PFSK-1 (cell line): ENCODE measurements at regions not wholly inside any gene's neighbourhood (a gene's known extent, or its start where the extent isn't known, plus 50 kb on each side); places are given as distances from the start of the nearest gene placed in this dataset.

ENCODE experiments used
- FOXP2 ChIP-seq: optimal IDR thresholded peaks from 2 replicates; pipeline ENCODE3; 2011; ENCODE audit warnings: borderline replicate concordance, control low read depth, inconsistent platforms; ENCODE audit not compliant: insufficient read depth; ENCODE audit errors: extremely low read length, extremely low read depth
- POLR2AphosphoS5 ChIP-seq: IDR thresholded peaks from 2 replicates; pipeline ENCODE4 v1.6.1; 2012; ENCODE audit warnings: low read depth, mild to moderate bottlenecking, control low read depth, low read length, moderate library complexity
- REST ChIP-seq, 2 experiments: IDR thresholded peaks; 2 replicates each; pipeline versions ENCODE4 v1.6.1 to v1.8.0; 2011 to 2012; ENCODE audit warnings: low read depth in 2 of 2, low read length in 2 of 2, control low read depth in 1 of 2, inconsistent platforms in 1 of 2, mild to moderate bottlenecking in 1 of 2, moderate library complexity in 1 of 2; ENCODE audit not compliant: insufficient read depth in 1 of 2
- SIN3A ChIP-seq: IDR thresholded peaks from 2 replicates; pipeline ENCODE4 v1.6.1; 2012; ENCODE audit warnings: mild to moderate bottlenecking, low read length, moderate library complexity, borderline replicate concordance; ENCODE audit not compliant: insufficient read depth
- TAF1 ChIP-seq: IDR thresholded peaks from 2 replicates; pipeline ENCODE4 v1.6.1; 2012; ENCODE audit warnings: low read length, control low read depth, borderline replicate concordance; ENCODE audit not compliant: insufficient read depth

- TF ChIP-seq REST (IDR thresholded peaks at IDR 0.05; ENCODE audit: insufficient read depth in 1 of 2, low read depth in 2 of 2, low read length in 2 of 2): no peak
- TF ChIP-seq POLR2AphosphoS5: no peak
- TF ChIP-seq TAF1: no peak
- no peak for TF ChIP-seq SIN3A
- TF ChIP-seq FOXP2: no peak
Measured at GRCh38 chr4:123522081-123522480, 125.5 kb downstream of the SPRY1 start.
